DMS 273 (cell line): ENCODE measurements at regions not wholly inside any gene's neighbourhood (a gene's known extent, or its start where the extent isn't known, plus 50 kb on each side); places are given as distances from the start of the nearest gene placed in this dataset.

Experiments
- DNase-seq: peaks from one replicate; lab custom pipeline; 2025; ENCODE audit not compliant: unreplicated experiment; lab: John Stamatoyannopoulos, UW

- DNase-seq: no peak
Measured at GRCh38 chr12:20278276-20278675, 90.1 kb upstream of the PDE3A start.

- no peak for DNase-seq
Measured at GRCh38 chr12:20280515-20280914, 87.8 kb upstream of the PDE3A start.

- DNase-seq: no peak
Measured at GRCh38 chr12:20282401-20282800, 85.9 kb upstream of the PDE3A start.

GRCh38 chr12:20283482-20283881, 84.9 kb upstream of the PDE3A start:
- no peak for DNase-seq

- no peak for DNase-seq
Measured at GRCh38 chr12:20289520-20289919, 78.8 kb upstream of the PDE3A start.

- no peak for DNase-seq
Measured at GRCh38 chr12:20300457-20300856, 67.9 kb upstream of the PDE3A start.

- DNase-seq: no peak
Measured at GRCh38 chr12:20305470-20305869, 62.9 kb upstream of the PDE3A start.

GRCh38 chr12:20309504-20310148, 58.7 kb upstream of the PDE3A start:
- DNase-seq: no peak

GRCh38 chr12:20314328-20314727, 54.0 kb upstream of the PDE3A start:
- no peak for DNase-seq

GRCh38 chr12:20317554-20317953, 50.8 kb upstream of the PDE3A start:
- no peak for DNase-seq
